H9 (cell line): ENCODE measurements at regions not wholly inside any gene's neighbourhood (a gene's known extent, or its start where the extent isn't known, plus 50 kb on each side); places are given as distances from the start of the nearest gene placed in this dataset.

Experiments
- DNase-seq: peaks from one replicate; pipeline ENCODE4 v3.0.0-alpha.2; 2017
- H2AFZ ChIP-seq: one replicate; pipeline ENCODE4 v1.6.1; 2013; ENCODE audit warnings: mild to moderate bottlenecking, low read length, control low read depth, moderate library complexity
- H2AK5ac ChIP-seq: 2 replicates; pipeline ENCODE4 v1.6.1; 2013; ENCODE audit warnings: low read length, control low read depth, mixed read lengths; ENCODE audit not compliant: insufficient read length
- H2BK120ac ChIP-seq: one replicate; pipeline ENCODE4 v1.6.1; 2013; ENCODE audit warnings: low read depth, mild to moderate bottlenecking, low read length, control low read depth, inconsistent platforms; ENCODE audit not compliant: poor library complexity, severe bottlenecking
- H2BK12ac ChIP-seq: 2 replicates; pipeline ENCODE4 v1.6.1; 2013; ENCODE audit warnings: low read length, control low read depth, mixed read lengths, low read depth; ENCODE audit not compliant: insufficient read length
- H2BK15ac ChIP-seq: 2 replicates; pipeline ENCODE4 v1.6.1; 2013; ENCODE audit warnings: low read depth, low read length, control low read depth
- H2BK20ac ChIP-seq: one replicate; pipeline ENCODE4 v1.6.1; 2013; ENCODE audit warnings: low read depth, mild to moderate bottlenecking, low read length, control low read depth, inconsistent platforms; ENCODE audit not compliant: poor library complexity, severe bottlenecking
- H2BK5ac ChIP-seq: 2 replicates; pipeline ENCODE4 v1.6.1; 2013; ENCODE audit warnings: low read length, control low read depth, mixed read lengths; ENCODE audit not compliant: insufficient read length
- H3K14ac ChIP-seq: 2 replicates; pipeline ENCODE4 v1.6.1; 2013; ENCODE audit warnings: low read length, control low read depth; ENCODE audit not compliant: insufficient read depth
- H3K18ac ChIP-seq: 2 replicates; pipeline ENCODE4 v1.6.1; 2013; ENCODE audit warnings: low read depth, mild to moderate bottlenecking, mixed read lengths, low read length, control low read depth; ENCODE audit not compliant: insufficient read length
- H3K23ac ChIP-seq: 2 replicates; pipeline ENCODE4 v1.6.1; 2013; ENCODE audit warnings: low read length, control low read depth, mixed read lengths, low read depth; ENCODE audit not compliant: insufficient read length
- H3K23me2 ChIP-seq: 2 replicates; pipeline ENCODE4 v1.6.1; 2013; ENCODE audit warnings: low read depth, mild to moderate bottlenecking, mixed read lengths, low read length, control low read depth; ENCODE audit not compliant: insufficient read length, poor library complexity, severe bottlenecking
- H3K27ac ChIP-seq: 2 replicates; pipeline ENCODE4 v1.5.1; 2013; ENCODE audit warnings: low read length, control low read depth, mixed read lengths, low read depth; ENCODE audit not compliant: insufficient read length
- H3K27me3 ChIP-seq: 2 replicates; pipeline ENCODE4 v1.6.1; 2013; ENCODE audit warnings: low read length, control low read depth, inconsistent platforms; ENCODE audit not compliant: insufficient read depth
- H3K4ac ChIP-seq: 2 replicates; pipeline ENCODE4 v1.6.1; 2013; ENCODE audit warnings: low read depth, mild to moderate bottlenecking, control low read depth, inconsistent platforms, low read length, moderate library complexity
- H3K4me1 ChIP-seq: 2 replicates; pipeline ENCODE4 v1.6.1; 2013; ENCODE audit warnings: low read length, control low read depth, inconsistent platforms; ENCODE audit not compliant: insufficient read depth
- H3K4me2 ChIP-seq: 2 replicates; pipeline ENCODE4 v1.6.1; 2013; ENCODE audit warnings: low read length, control low read depth, mixed read lengths; ENCODE audit not compliant: insufficient read length, insufficient read depth
- H3K56ac ChIP-seq: 2 replicates; pipeline ENCODE4 v1.6.1; 2013; ENCODE audit warnings: low read depth, mild to moderate bottlenecking, mixed read lengths, low read length, control low read depth; ENCODE audit not compliant: insufficient read length
- H3K79me1 ChIP-seq: 2 replicates; pipeline ENCODE4 v1.6.1; 2013; ENCODE audit warnings: low read depth, mild to moderate bottlenecking, moderate library complexity, low read length, control low read depth, inconsistent platforms; ENCODE audit not compliant: insufficient read depth, poor library complexity, severe bottlenecking
- H3K79me2 ChIP-seq: 2 replicates; pipeline ENCODE4 v1.6.1; 2013; ENCODE audit warnings: low read length, control low read depth, inconsistent platforms; ENCODE audit not compliant: insufficient read depth
- H3K9ac ChIP-seq: 2 replicates; pipeline ENCODE4 v1.6.1; 2013; ENCODE audit warnings: low read length, control low read depth, mixed read lengths; ENCODE audit not compliant: insufficient read length; ENCODE audit errors: extremely low read depth
- H3K9me3 ChIP-seq: one replicate; pipeline ENCODE4 v1.6.1; 2013; ENCODE audit warnings: low read depth, low read length, inconsistent platforms; ENCODE audit not compliant: control insufficient read depth
- H3T11ph ChIP-seq: one replicate; pipeline ENCODE4 v1.6.1; 2013; ENCODE audit warnings: mild to moderate bottlenecking, low read length, control low read depth, inconsistent platforms
- H4K20me1 ChIP-seq: one replicate; pipeline ENCODE4 v1.6.1; 2013; ENCODE audit not compliant: control insufficient read depth, insufficient read length, insufficient read depth
- H4K5ac ChIP-seq: 2 replicates; pipeline ENCODE4 v1.6.1; 2013; ENCODE audit warnings: low read depth, mild to moderate bottlenecking, mixed read lengths, low read length, control low read depth; ENCODE audit not compliant: insufficient read length
- H4K8ac ChIP-seq: replicated peaks from 2 replicates; pipeline ENCODE4 v1.6.1; 2013; ENCODE audit warnings: low read length, control low read depth, mixed read lengths, low read depth; ENCODE audit not compliant: insufficient read length
- H4K91ac ChIP-seq: 2 replicates; pipeline ENCODE4 v1.6.1; 2013; ENCODE audit warnings: low read depth, mild to moderate bottlenecking, moderate library complexity, mixed read lengths, low read length, control low read depth; ENCODE audit not compliant: insufficient read length
- H3K27ac Mint-ChIP-seq, 3 experiments: 2 replicates in 2 of 3; 3 replicates in 1 of 3; pipeline ENCODE4 v1.8.0; 2020 to 2021; ENCODE audit warnings: mixed read lengths in 3 of 3, mild to moderate bottlenecking in 1 of 3, moderate library complexity in 1 of 3
- H3K27me3 Mint-ChIP-seq: 2 replicates; pipeline ENCODE4 v1.8.0; 2021; ENCODE audit warnings: low read depth, mild to moderate bottlenecking, moderate library complexity, mixed read lengths
- H3K36me3 Mint-ChIP-seq, 3 experiments: 2 replicates in 2 of 3; 3 replicates in 1 of 3; pipeline ENCODE4 v1.8.0; 2020 to 2021; ENCODE audit warnings: low read depth in 3 of 3, mixed read lengths in 3 of 3; ENCODE audit not compliant: insufficient read depth in 1 of 3
- H3K4me1 Mint-ChIP-seq, 2 experiments: 2 replicates each; pipeline ENCODE4 v1.8.0; 2020; ENCODE audit warnings: mixed read lengths in 2 of 2
- H3K4me3 Mint-ChIP-seq, 2 experiments: 2 replicates in 1 of 2; 3 replicates in 1 of 2; pipeline ENCODE4 v1.8.0; 2020 to 2021; ENCODE audit warnings: mild to moderate bottlenecking in 2 of 2, mixed read lengths in 2 of 2, moderate library complexity in 1 of 2
- H3K9me3 Mint-ChIP-seq, 2 experiments: 2 replicates in 1 of 2; 3 replicates in 1 of 2; pipeline ENCODE4 v1.8.0; 2020; ENCODE audit warnings: mild to moderate bottlenecking in 2 of 2, mixed read lengths in 2 of 2, moderate library complexity in 1 of 2
- TF ChIP-seq, protein P1 (sequence below): fragments of 200-600 bp; sonication (generic); conservative IDR thresholded peaks from 3 replicates; pipeline ENCODE4 v1.8.0; 2021; ENCODE audit warnings: antibody characterized with exemption, mild to moderate bottlenecking

DNA sequence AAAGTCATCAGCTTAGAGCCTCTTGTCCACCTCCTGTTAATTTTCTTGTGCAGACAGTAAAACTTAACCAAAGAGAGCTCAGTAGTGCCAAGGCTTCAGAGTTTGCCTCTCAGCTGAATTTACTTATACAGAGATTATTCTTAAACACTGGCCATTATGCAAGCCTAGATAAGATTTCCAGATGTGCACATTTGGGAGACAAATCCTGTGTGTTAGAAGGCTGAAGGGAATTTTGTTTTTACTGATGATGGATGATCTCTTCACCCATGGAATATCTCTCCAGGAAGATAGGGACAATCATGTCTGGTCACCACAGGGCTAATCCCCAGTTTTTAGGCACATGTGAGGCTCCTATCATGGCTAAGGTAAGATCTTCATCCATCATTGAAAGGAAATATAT lies 157.6 kb upstream of the FAT3 start:
- H2AK5ac ChIP-seq = no peak overlapping the region
- H3K4ac ChIP-seq = no peak overlapping the region
- no peaks in the 10 kb centered on the region for H3K4me1 Mint-ChIP-seq
- H3K27me3 Mint-ChIP-seq = no peaks in the 10 kb centered on the region
- no peak overlapping the region for H3K56ac ChIP-seq
- no peak overlapping the region for H2BK5ac ChIP-seq
- no peak overlapping the region for H3K27ac ChIP-seq
- no peaks in the 10 kb centered on the region for H3K23me2 ChIP-seq
- H3K79me2 ChIP-seq = no peaks in the 10 kb centered on the region
- H4K5ac ChIP-seq = no peak overlapping the region
- H2BK20ac ChIP-seq = no peak overlapping the region
- H2BK12ac ChIP-seq = no peak overlapping the region
- H3K36me3 Mint-ChIP-seq = peaks cover 9 to 17% (median 13%) of the 10 kb centered on the region in 3 experiments; a peak in 6 of 7 replicates
- H3K18ac ChIP-seq = no peak overlapping the region
- H4K8ac ChIP-seq = no peak overlapping the region
- H4K20me1 ChIP-seq = no peaks in the 10 kb centered on the region
- H3K4me1 ChIP-seq = no peaks in the 10 kb centered on the region
- TF ChIP-seq, protein P1, sequence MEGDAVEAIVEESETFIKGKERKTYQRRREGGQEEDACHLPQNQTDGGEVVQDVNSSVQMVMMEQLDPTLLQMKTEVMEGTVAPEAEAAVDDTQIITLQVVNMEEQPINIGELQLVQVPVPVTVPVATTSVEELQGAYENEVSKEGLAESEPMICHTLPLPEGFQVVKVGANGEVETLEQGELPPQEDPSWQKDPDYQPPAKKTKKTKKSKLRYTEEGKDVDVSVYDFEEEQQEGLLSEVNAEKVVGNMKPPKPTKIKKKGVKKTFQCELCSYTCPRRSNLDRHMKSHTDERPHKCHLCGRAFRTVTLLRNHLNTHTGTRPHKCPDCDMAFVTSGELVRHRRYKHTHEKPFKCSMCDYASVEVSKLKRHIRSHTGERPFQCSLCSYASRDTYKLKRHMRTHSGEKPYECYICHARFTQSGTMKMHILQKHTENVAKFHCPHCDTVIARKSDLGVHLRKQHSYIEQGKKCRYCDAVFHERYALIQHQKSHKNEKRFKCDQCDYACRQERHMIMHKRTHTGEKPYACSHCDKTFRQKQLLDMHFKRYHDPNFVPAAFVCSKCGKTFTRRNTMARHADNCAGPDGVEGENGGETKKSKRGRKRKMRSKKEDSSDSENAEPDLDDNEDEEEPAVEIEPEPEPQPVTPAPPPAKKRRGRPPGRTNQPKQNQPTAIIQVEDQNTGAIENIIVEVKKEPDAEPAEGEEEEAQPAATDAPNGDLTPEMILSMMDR = no peak
- H2AFZ ChIP-seq = no peak overlapping the region
- no peaks in the 10 kb centered on the region for H3K27me3 ChIP-seq
- H3K9ac ChIP-seq = no peak overlapping the region
- no peak overlapping the region for H3K4me2 ChIP-seq
- H3K9me3 ChIP-seq = no peaks in the 10 kb centered on the region
- H3T11ph ChIP-seq = no peak overlapping the region
- DNase-seq = no peak
- H2BK15ac ChIP-seq = no peak overlapping the region
- H3K9me3 Mint-ChIP-seq = peaks cover 17 to 18% of the 10 kb centered on the region in 2 experiments
- H2BK120ac ChIP-seq = no peak overlapping the region
- no peak overlapping the region for H4K91ac ChIP-seq
- H3K27ac Mint-ChIP-seq = no peak overlapping the region
- H3K23ac ChIP-seq = no peak overlapping the region
- no peaks in the 10 kb centered on the region for H3K79me1 ChIP-seq
- H3K4me3 Mint-ChIP-seq = no peak overlapping the region
- no peak overlapping the region for H3K14ac ChIP-seq
